Neural crest cell (in vitro differentiated cells): ENCODE measurements at regions not wholly inside any gene's neighbourhood (a gene's known extent, or its start where the extent isn't known, plus 50 kb on each side); places are given as distances from the start of the nearest gene placed in this dataset.
"Not testable (repeated sequence)": the region's sequence is repeated elsewhere in the genome, so short reads cannot be mapped to it uniquely, and the experiment has no call there.

Source experiments
- DNase-seq: peaks from one replicate; pipeline ENCODE4 v3.0.0; 2021; ENCODE audit warnings: low read depth, mixed read lengths, low spot score
- H3K27ac Mint-ChIP-seq: one replicate; pipeline ENCODE4 v1.8.0; 2021; ENCODE audit warnings: mild to moderate bottlenecking, mixed read lengths; ENCODE audit not compliant: unreplicated experiment
- H3K27me3 Mint-ChIP-seq: 2 replicates; pipeline ENCODE4 v1.8.0; 2021; ENCODE audit warnings: low read depth, mild to moderate bottlenecking, mixed read lengths
- H3K36me3 Mint-ChIP-seq: 2 replicates; pipeline ENCODE4 v1.8.0; 2021; ENCODE audit warnings: low read depth, mild to moderate bottlenecking, mixed read lengths
- H3K4me1 Mint-ChIP-seq: 2 replicates; pipeline ENCODE4 v1.8.0; 2021; ENCODE audit warnings: mixed read lengths
- H3K4me3 Mint-ChIP-seq: one replicate; pipeline ENCODE4 v1.8.0; 2021; ENCODE audit warnings: mild to moderate bottlenecking, mixed read lengths
- H3K9me3 Mint-ChIP-seq: 2 replicates; pipeline ENCODE4 v1.8.0; 2021; ENCODE audit warnings: mixed read lengths
- TF ChIP-seq, protein P1 (sequence below): fragments of 200-600 bp; sonication (generic); conservative IDR thresholded peaks from 2 replicates; pipeline ENCODE4 v1.5.0; 2021; ENCODE audit warnings: antibody characterized with exemption, mild to moderate bottlenecking

DNA sequence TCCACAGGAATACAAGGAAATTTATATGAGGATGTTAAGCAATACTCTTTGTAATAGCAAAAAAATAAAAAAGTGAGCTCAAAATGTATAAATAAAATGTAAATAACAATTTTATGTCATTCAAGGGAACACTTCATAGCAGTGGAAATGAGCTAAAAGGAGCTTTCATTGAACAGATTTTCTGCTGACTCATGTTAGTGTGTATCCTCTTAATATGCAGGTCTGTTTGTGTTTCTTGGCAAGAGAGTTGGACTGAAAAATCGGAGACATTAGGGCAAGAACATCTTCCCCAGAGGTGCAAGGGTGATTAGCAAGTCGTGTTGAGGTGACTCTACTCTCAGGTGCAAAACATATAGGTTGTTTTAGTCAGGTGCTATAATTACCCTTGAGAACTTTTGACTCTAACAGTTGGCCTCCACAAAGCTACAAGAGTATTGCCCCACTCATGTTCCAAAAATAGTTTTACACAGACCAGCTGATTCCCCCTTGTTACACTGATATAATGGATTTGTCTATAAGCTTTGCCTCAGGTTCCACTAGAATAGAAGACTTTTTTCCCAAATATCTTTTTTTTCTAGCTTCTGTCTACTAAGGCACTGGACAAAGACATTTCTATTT is 702.9 kb downstream of the TENT5A start:
- H3K9me3 Mint-ChIP-seq: no peaks in the 10 kb centered on the region
- no peaks in the 10 kb centered on the region for H3K27me3 Mint-ChIP-seq
- no peak for DNase-seq
- no peaks in the 10 kb centered on the region for H3K36me3 Mint-ChIP-seq
- TF ChIP-seq, protein P1, sequence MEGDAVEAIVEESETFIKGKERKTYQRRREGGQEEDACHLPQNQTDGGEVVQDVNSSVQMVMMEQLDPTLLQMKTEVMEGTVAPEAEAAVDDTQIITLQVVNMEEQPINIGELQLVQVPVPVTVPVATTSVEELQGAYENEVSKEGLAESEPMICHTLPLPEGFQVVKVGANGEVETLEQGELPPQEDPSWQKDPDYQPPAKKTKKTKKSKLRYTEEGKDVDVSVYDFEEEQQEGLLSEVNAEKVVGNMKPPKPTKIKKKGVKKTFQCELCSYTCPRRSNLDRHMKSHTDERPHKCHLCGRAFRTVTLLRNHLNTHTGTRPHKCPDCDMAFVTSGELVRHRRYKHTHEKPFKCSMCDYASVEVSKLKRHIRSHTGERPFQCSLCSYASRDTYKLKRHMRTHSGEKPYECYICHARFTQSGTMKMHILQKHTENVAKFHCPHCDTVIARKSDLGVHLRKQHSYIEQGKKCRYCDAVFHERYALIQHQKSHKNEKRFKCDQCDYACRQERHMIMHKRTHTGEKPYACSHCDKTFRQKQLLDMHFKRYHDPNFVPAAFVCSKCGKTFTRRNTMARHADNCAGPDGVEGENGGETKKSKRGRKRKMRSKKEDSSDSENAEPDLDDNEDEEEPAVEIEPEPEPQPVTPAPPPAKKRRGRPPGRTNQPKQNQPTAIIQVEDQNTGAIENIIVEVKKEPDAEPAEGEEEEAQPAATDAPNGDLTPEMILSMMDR: no peak
- no peak overlapping the region for H3K4me3 Mint-ChIP-seq
- peaks cover 4% of the 10 kb centered on the region for H3K4me1 Mint-ChIP-seq
- no peak overlapping the region for H3K27ac Mint-ChIP-seq

GRCh38 chr6:81031416-81031815 is 721.1 kb downstream of the TENT5A start:
- Mint-ChIP-seq H3K27ac (no peak overlapping the region), H3K4me3 (no peak overlapping the region), H3K4me1 (no peaks in the 10 kb centered on the region), H3K9me3 (no peaks in the 10 kb centered on the region), H3K36me3 (no peaks in the 10 kb centered on the region), H3K27me3 (no peaks in the 10 kb centered on the region)
- DNase-seq: no peak
- TF ChIP-seq, protein P1: no peak

GRCh38 chr6:81026041-81026553 is 726.4 kb downstream of the TENT5A start:
- Mint-ChIP-seq H3K27me3 (no peaks in the 10 kb centered on the region), H3K4me3 (no peak overlapping the region), H3K36me3 (peaks cover 3% of the 10 kb centered on the region), H3K4me1 (no peaks in the 10 kb centered on the region), H3K9me3 (peaks cover 6% of the 10 kb centered on the region), H3K27ac (no peak overlapping the region)
- no peak for DNase-seq
- TF ChIP-seq, protein P1: no peak

- H3K27ac Mint-ChIP-seq: no peak overlapping the region
Observed at GRCh38 chr6:81023709-81024108, 728.8 kb downstream of the TENT5A start.

GRCh38 chr6:81023007-81023582 is 729.4 kb downstream of the TENT5A start:
- peaks cover 6% of the 10 kb centered on the region for H3K36me3 Mint-ChIP-seq
- no peak overlapping the region for H3K4me3 Mint-ChIP-seq
- DNase-seq: no peak
- H3K9me3 Mint-ChIP-seq: peaks cover 8% of the 10 kb centered on the region
- H3K27me3 Mint-ChIP-seq: no peaks in the 10 kb centered on the region
- no peaks in the 10 kb centered on the region for H3K4me1 Mint-ChIP-seq
- TF ChIP-seq, protein P1: no peak
- no peak overlapping the region for H3K27ac Mint-ChIP-seq

More at GRCh38 chr6:81023709-81024108, 728.8 kb downstream of the TENT5A start:
- Mint-ChIP-seq H3K4me1 (no peaks in the 10 kb centered on the region), H3K27me3 (no peaks in the 10 kb centered on the region), H3K4me3 (no peak overlapping the region), H3K36me3 (peaks cover 6% of the 10 kb centered on the region), H3K9me3 (peaks cover 8% of the 10 kb centered on the region)
- DNase-seq: no peak
- TF ChIP-seq, protein P1: no peak

- H3K27me3 Mint-ChIP-seq, H3K36me3 Mint-ChIP-seq: not testable (repeated sequence)
Observed at GRCh38 chr6:81017586-81017985, 734.9 kb downstream of the TENT5A start.

More at GRCh38 chr6:81017586-81017985, 734.9 kb downstream of the TENT5A start:
- H3K4me1 Mint-ChIP-seq, H3K27ac Mint-ChIP-seq, DNase-seq, H3K9me3 Mint-ChIP-seq, H3K4me3 Mint-ChIP-seq: not testable (repeated sequence)
